GM21723 (cell line): ENCODE measurements at regions not wholly inside any gene's neighbourhood (a gene's known extent, or its start where the extent isn't known, plus 50 kb on each side); places are given as distances from the start of the nearest gene placed in this dataset.

ENCODE experiments used
- ATAC-seq: cut with Tn5 transposase; IDR thresholded peaks from one replicate; pipeline ENCODE4 v1.9.1; 2021; ENCODE audit warnings: mild to moderate bottlenecking, moderate library complexity; ENCODE audit not compliant: unreplicated experiment

DNA sequence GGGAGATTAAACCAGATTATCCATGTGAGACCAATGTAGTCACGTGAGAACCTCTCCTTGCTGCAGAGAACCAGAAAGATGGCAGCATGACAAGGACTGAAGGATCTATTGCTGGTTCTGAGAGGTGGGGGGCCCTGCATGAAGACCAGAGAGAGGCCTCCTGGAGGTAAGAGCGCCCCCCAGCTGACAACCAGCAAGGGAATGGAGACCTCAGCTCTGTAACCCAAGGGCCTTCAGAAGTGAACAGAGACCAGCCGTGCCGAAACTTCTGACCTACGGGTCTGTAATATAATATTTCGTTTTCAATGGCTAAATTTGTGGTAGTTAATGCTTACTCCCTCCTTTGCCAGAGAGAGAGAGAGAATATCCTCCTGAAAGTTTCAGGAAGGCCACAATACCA is 524.1 kb upstream of the TBX3 start:
- no peak for ATAC-seq

DNA sequence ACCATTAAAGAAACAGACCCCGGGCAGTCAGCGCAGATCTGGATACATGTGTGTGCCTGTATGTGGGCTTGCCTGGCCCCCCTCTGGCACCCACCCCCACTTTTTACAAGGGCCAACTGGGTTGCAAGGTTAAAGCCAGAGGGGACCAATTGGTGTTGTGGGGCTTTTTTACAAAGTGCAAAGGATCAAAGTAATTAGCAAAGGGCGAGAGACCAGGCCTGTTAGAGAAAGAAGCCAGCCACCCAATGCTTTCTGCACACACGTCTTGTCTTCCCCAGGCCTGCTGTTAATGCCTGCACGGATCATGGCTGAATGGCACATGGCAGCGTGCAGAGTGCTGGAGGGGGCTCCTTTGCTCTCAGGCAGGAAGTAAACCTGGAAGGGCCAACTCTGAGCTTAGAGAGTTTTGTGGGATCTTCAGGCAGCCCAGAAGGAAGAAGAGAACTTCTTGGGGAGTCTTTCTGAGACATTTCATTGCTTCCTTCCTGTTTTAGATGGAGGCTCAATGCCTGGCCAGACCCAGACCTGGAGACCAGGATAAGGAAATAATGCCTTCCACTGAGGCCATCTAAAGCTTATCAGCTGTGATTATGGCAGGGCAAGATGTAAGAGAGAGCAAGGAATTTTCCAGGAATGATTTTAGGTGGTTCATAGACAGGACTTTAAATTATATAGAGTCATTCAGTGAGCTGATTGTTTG is 523.4 kb upstream of the TBX3 start:
- no peak for ATAC-seq

- no peak for ATAC-seq
Measured at GRCh38 chr12:115206801-115207200, 522.8 kb upstream of the TBX3 start.

- no peak for ATAC-seq
Measured at GRCh38 chr12:115205755-115206308, 521.9 kb upstream of the TBX3 start.

GRCh38 chr12:115204957-115205754 is 521.2 kb upstream of the TBX3 start:
- no peak for ATAC-seq

DNA sequence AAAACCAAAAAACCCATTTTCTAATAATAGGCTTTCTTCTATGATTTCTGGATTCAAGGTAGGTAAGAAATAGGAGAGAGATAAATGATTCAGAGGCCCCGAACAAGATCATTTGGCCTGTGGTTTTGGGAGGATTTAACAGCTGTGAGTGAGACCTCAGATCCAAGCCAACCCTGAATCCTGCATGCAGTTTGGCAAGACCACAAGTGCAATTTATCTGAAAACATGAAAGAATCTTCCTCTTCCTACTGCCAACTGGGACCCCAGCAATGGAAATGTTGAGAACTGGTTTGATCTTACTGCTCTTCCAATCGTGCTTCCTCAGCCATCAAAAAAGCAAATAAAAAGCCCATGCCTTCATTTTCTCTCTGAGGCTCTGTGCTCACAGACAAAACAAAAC is 519.7 kb upstream of the TBX3 start:
- ATAC-seq = no peak

DNA sequence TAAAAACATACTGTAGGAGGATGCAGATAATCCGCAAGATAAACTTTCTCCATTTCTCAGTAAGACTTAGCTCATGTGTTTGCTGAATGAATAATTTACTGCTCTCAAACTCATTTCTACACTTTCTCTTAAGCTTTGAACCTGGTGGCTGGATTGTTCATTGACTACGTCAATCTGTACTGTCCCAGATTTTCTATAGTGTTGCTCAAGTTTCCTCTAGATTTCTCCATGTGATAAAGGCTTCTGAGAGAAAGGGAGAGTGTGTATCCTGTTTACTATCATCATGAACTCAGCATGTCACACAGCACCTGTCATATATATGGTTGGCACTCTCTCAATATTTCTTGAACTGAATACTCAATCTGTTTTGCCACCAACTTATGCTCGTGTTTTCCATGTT is 518.0 kb upstream of the TBX3 start:
- ATAC-seq = no peak

GRCh38 chr12:115199831-115200230 is 515.9 kb upstream of the TBX3 start:
- ATAC-seq = no peak

- no peak for ATAC-seq
Measured at GRCh38 chr12:115194857-115195256, 510.9 kb upstream of the TBX3 start.

DNA sequence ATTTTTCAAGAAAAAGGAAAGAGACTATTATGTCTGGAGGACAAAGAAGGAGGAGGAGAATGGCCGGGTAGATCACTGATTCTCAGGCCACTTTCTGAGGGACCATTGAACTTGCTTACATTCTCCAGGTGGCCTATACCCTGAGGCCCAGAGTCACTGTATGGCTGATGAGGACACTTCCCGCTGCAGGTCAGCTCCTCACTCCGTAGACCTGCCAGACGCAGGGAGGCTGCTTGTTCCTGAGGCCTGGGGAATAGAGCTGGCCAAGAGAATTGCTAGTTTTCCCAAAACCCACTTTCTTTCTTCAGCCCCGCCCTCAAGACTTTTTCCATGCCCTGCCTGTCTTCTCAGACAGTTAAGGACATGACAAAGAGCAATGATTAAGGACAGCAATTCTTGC is 510.5 kb upstream of the TBX3 start:
- ATAC-seq = no peak

- ATAC-seq = no peak
Measured at GRCh38 chr12:115191342-115191741, 507.4 kb upstream of the TBX3 start.

- no peak for ATAC-seq
Measured at GRCh38 chr12:115190010-115190770, 506.2 kb upstream of the TBX3 start.

GRCh38 chr12:115185506-115185905 is 501.5 kb upstream of the TBX3 start:
- ATAC-seq = no peak

- no peak for ATAC-seq
Measured at GRCh38 chr12:115183752-115184151, 499.8 kb upstream of the TBX3 start.

- ATAC-seq = no peak
Measured at GRCh38 chr12:115177899-115178298, 493.9 kb upstream of the TBX3 start.

- ATAC-seq = no peak
Measured at GRCh38 chr12:115176741-115177400, 492.9 kb upstream of the TBX3 start.

- no peak for ATAC-seq
Measured at GRCh38 chr12:115174920-115175319, 490.9 kb upstream of the TBX3 start.

DNA sequence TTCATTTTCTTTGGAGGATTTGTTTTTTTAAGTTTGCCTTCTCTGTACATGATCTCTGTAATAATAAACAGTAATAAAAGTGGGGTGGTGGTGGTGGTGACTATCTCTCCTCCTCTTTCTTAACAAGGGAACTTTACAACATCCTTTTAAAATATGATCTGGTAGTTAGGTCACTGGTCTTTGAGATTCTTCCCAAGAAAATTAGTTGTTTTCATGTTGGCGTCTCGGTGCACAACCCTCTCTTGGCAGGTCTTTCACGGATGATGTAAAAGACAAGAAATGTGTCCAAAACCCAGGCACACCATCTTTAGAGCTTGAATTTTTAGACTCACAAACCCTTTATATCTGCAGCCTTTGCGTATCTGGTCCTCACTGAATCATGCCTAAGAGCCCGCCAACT is 488.5 kb upstream of the TBX3 start:
- ATAC-seq = no peak

DNA sequence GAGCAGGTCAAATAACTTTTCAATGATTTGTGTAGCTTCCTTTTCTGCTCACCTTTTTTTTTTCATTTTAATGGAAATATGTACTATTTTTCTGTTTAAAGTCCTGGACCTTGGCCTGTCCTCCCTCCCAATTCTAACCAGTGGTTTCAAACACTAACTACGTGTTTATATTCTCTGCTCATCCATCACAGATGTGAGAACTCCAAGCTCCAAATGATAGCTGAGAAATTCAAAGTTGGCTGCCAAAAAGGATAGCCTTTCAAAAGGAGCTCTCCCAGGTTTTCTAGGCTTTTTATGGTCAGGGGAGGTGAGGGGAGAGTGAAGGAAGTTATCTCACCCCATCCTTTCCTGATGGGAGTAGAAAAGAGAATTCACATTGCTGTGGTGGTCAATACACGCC is 486.0 kb upstream of the TBX3 start:
- ATAC-seq = no peak

DNA sequence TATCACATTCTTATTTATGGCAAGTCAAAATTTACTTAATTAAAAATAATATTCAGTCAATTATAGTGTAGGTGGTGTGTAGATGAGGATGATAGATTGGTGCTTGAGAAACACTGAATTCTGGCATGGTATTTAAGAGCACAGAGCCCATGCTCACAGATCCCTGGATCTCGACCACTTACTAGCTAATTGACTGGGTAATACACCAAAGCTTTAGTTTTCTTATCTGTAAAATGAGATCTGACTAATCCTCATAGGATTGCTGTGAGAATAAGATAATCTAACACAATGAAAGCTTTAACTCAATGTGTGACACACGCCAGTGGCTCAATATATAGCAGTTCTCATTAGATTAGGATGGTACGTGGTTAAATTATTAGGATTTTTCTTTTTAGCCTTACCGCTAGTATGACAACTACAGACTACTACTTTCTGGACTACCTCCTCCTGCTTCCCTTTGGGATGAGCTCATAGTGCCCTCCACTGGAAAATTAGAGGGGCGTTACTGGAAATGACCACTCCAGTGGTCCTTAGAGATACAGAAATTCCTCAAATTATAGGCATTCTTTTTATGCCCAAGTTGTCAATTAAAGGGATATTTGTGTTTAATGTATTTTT is 482.8 kb upstream of the TBX3 start:
- no peak for ATAC-seq

DNA sequence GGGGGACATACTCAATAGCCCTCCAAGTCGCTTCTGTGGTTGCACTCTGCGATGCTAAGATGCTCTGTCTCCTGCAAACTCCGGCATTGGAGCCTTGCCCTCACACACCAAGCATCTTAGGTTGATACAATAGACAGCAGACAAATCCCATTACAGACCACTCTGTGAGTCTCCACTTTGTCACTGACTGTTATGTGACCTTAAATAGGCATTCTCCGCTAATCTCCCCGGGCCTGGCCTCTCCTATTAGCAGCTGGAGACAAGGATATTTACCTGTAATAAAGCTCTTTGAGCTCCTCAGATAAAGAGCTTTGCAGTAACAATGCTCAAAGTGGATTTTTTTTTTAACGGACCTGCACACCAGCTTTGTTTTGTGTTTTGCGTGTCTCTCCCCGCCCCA is 479.7 kb upstream of the TBX3 start:
- ATAC-seq = no peak
